C4-2B (cell line): ENCODE measurements at regions not wholly inside any gene's neighbourhood (a gene's known extent, or its start where the extent isn't known, plus 50 kb on each side); places are given as distances from the start of the nearest gene placed in this dataset.

Source experiments
- H3K27ac ChIP-seq: fragments of 450-650 bp; 2 replicates; pipeline ENCODE4 v1.5.1; 2017
- CTCF ChIP-seq: fragments of 450-650 bp; conservative IDR thresholded peaks from 2 replicates; pipeline ENCODE4 v1.5.1; 2017; ENCODE audit warnings: mild to moderate bottlenecking
- ZFX ChIP-seq: fragments of 450-650 bp; IDR thresholded peaks from 2 replicates; pipeline ENCODE4 v1.6.1; 2017

- TF ChIP-seq ZFX, result no peak
- TF ChIP-seq CTCF, result no peak
- H3K27ac ChIP-seq, result no peak overlapping the region
Measured at GRCh38 chrX:146346102-146346501, 463.5 kb upstream of the CXorf51B start.

GRCh38 chrX:146351620-146352019 lies 458.0 kb upstream of the CXorf51B start:
- TF ChIP-seq CTCF (no peak), ZFX (no peak)
- no peak overlapping the region for H3K27ac ChIP-seq

- no peak overlapping the region for H3K27ac ChIP-seq
- TF ChIP-seq ZFX (no peak), CTCF (no peak)
Measured at GRCh38 chrX:146355440-146355839, 454.1 kb upstream of the CXorf51B start.

- H3K27ac ChIP-seq, result no peak overlapping the region
- TF ChIP-seq CTCF (no peak), ZFX (no peak)
Measured at GRCh38 chrX:146363919-146364318, 445.7 kb upstream of the CXorf51B start.

- no peak overlapping the region for H3K27ac ChIP-seq
- TF ChIP-seq CTCF, result no peak
- no peak for TF ChIP-seq ZFX
Measured at GRCh38 chrX:146385529-146385928, 424.0 kb upstream of the CXorf51B start.

GRCh38 chrX:146396409-146396808 lies 413.2 kb upstream of the CXorf51B start:
- H3K27ac ChIP-seq, result no peak overlapping the region
- TF ChIP-seq CTCF, result no peak
- no peak for TF ChIP-seq ZFX

- no peak for TF ChIP-seq CTCF
- TF ChIP-seq ZFX, result no peak
- H3K27ac ChIP-seq, result no peak overlapping the region
Measured at GRCh38 chrX:146409528-146409927, 400.0 kb upstream of the CXorf51B start.
